Dedifferentiated amniotic fluid mesenchymal stem cell (primary cell): ENCODE measurements at regions not wholly inside any gene's neighbourhood (a gene's known extent, or its start where the extent isn't known, plus 50 kb on each side); places are given as distances from the start of the nearest gene placed in this dataset.
"Not testable (repeated sequence)": the region's sequence is repeated elsewhere in the genome, so short reads cannot be mapped to it uniquely, and the experiment has no call there.

Experiments
- DNase-seq: peaks from one replicate; pipeline ENCODE4 v3.0.0-alpha.2; 2016; ENCODE audit errors: extremely low spot score

- DNase-seq = no peak
These were observed 120.6 kb downstream of the TMEM167A start for GRCh38 chr5:82956600-82956999.

GRCh38 chr5:82952326-82952725, 124.9 kb downstream of the TMEM167A start:
- DNase-seq = no peak

GRCh38 chr5:82944267-82944666, 132.9 kb downstream of the TMEM167A start:
- DNase-seq = not testable (repeated sequence)

GRCh38 chr5:82942083-82942881, 134.9 kb downstream of the TMEM167A start:
- DNase-seq = no peak

- no peak for DNase-seq
These were observed 138.1 kb downstream of the TMEM167A start for GRCh38 chr5:82938901-82939725.

- not testable (repeated sequence) for DNase-seq
These were observed 144.5 kb downstream of the TMEM167A start for GRCh38 chr5:82932473-82933220.

- no peak for DNase-seq
These were observed 146.1 kb downstream of the TMEM167A start for GRCh38 chr5:82931110-82931509.

- DNase-seq = no peak
These were observed 152.2 kb downstream of the TMEM167A start for GRCh38 chr5:82925061-82925411.

- DNase-seq = peak; percentile 18
These were observed 152.8 kb downstream of the TMEM167A start for GRCh38 chr5:82924226-82925060.

- no peak for DNase-seq
These were observed 155.0 kb downstream of the TMEM167A start for GRCh38 chr5:82922086-82922734.

- DNase-seq = no peak
These were observed 158.7 kb downstream of the TMEM167A start for GRCh38 chr5:82918311-82919031.

GRCh38 chr5:82917584-82917983, 159.6 kb downstream of the TMEM167A start:
- DNase-seq = no peak

- no peak for DNase-seq
These were observed 163.2 kb downstream of the TMEM167A start for GRCh38 chr5:82913971-82914370.

- no peak for DNase-seq
These were observed 164.7 kb downstream of the TMEM167A start for GRCh38 chr5:82912462-82912861.

- DNase-seq = no peak
These were observed 165.3 kb downstream of the TMEM167A start for GRCh38 chr5:82911910-82912309.

- no peak for DNase-seq
These were observed 166.3 kb downstream of the TMEM167A start for GRCh38 chr5:82910905-82911304.

GRCh38 chr5:82910491-82910890, 166.7 kb downstream of the TMEM167A start:
- no peak for DNase-seq

GRCh38 chr5:82909771-82910170, 167.4 kb downstream of the TMEM167A start:
- no peak for DNase-seq

- DNase-seq = no peak
These were observed 171.2 kb downstream of the TMEM167A start for GRCh38 chr5:82905986-82906385.

- DNase-seq = no peak
These were observed 175.8 kb downstream of the TMEM167A start for GRCh38 chr5:82901281-82901888.
